Skeletal muscle tissue (tissue), 3 donors: ENCODE measurements at regions not wholly inside any gene's neighbourhood (a gene's known extent, or its start where the extent isn't known, plus 50 kb on each side); places are given as distances from the start of the nearest gene placed in this dataset.

Experiments
- H3K27ac ChIP-seq: one replicate; pipeline ENCODE4 v1.7.0; 2013; ENCODE audit warnings: mild to moderate bottlenecking, low read depth, low read length, inconsistent platforms
- H3K27me3 ChIP-seq, 3 donors: one replicate each; pipeline ENCODE4 v1.7.0; 2013; ENCODE audit warnings: low read length in 3 of 3; ENCODE audit not compliant: control insufficient read depth in 3 of 3, insufficient read depth in 3 of 3
- H3K36me3 ChIP-seq, 3 donors: one replicate each; pipeline ENCODE4 v1.7.0; 2013; ENCODE audit warnings: low read length in 3 of 3; ENCODE audit not compliant: control insufficient read depth in 3 of 3, insufficient read depth in 3 of 3
- H3K4me1 ChIP-seq, 3 donors: one replicate each; pipeline ENCODE4 v1.7.0; 2013; ENCODE audit warnings: low read length in 3 of 3, mild to moderate bottlenecking in 3 of 3; ENCODE audit not compliant: control insufficient read depth in 3 of 3, insufficient read depth in 3 of 3
- H3K4me3 ChIP-seq, 3 donors: one replicate each; pipeline ENCODE4 v1.7.0; 2013; ENCODE audit warnings: low read length in 3 of 3
- H3K9ac ChIP-seq, 3 donors: one replicate each; pipeline ENCODE4 v1.7.0; 2013; ENCODE audit warnings: low read length in 3 of 3, mild to moderate bottlenecking in 3 of 3, moderate library complexity in 2 of 3, low read depth in 1 of 3
- H3K9me3 ChIP-seq, 3 donors: one replicate each; pipeline ENCODE4 v1.7.0; 2013; ENCODE audit warnings: low read length in 3 of 3; ENCODE audit not compliant: control insufficient read depth in 3 of 3
- donor health status: Osteomylitis.

- Histone ChIP-seq H3K9me3 (peaks cover 0 to 3% (median 0%) of the 10 kb centered on the region in 3 donors), H3K9ac (no peak overlapping the region), H3K27ac (no peak overlapping the region), H3K4me1 (no peaks in the 10 kb centered on the region), H3K4me3 (no peak overlapping the region), H3K27me3 (no peaks in the 10 kb centered on the region), H3K36me3 (no peaks in the 10 kb centered on the region)
These were observed 365.3 kb upstream of the CLINT1 start for GRCh38 chr5:158224253-158224652.

GRCh38 chr5:158223054-158223600 lies 364.2 kb upstream of the CLINT1 start:
- no peak overlapping the region for H3K4me3 ChIP-seq
- no peaks in the 10 kb centered on the region for H3K27me3 ChIP-seq
- no peak overlapping the region for H3K9ac ChIP-seq
- H3K9me3 ChIP-seq, result peaks cover 0 to 3% (median 0%) of the 10 kb centered on the region in 3 donors
- no peaks in the 10 kb centered on the region for H3K4me1 ChIP-seq
- H3K27ac ChIP-seq, result no peak overlapping the region
- H3K36me3 ChIP-seq, result no peaks in the 10 kb centered on the region

DNA sequence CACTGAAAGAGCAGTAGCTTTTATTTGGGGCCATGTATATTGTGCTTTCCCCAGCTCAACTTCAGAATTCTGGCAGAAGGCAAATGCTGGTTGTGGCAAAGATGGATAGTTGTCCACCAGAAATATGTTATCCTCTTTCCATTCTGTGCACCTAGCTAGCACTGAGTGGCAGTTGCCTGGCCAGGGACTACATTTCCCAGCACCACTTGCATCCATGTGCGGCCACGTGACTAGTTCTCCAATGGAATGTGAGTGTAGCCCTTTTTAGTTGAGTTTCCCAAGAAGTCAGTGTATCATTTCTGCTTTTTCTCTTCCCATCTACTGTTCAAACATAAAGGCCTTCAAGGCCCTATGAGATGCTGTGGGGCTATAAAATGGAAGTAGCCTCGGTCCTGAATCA lies 354.0 kb upstream of the CLINT1 start:
- H3K9ac ChIP-seq, result no peak overlapping the region
- peaks cover 0 to 4% (median 3%) of the 10 kb centered on the region in 3 donors for H3K4me1 ChIP-seq
- no peak overlapping the region for H3K4me3 ChIP-seq
- no peaks in the 10 kb centered on the region for H3K36me3 ChIP-seq
- H3K27me3 ChIP-seq, result no peaks in the 10 kb centered on the region
- H3K9me3 ChIP-seq, result no peaks in the 10 kb centered on the region
- H3K27ac ChIP-seq, result no peak overlapping the region

DNA sequence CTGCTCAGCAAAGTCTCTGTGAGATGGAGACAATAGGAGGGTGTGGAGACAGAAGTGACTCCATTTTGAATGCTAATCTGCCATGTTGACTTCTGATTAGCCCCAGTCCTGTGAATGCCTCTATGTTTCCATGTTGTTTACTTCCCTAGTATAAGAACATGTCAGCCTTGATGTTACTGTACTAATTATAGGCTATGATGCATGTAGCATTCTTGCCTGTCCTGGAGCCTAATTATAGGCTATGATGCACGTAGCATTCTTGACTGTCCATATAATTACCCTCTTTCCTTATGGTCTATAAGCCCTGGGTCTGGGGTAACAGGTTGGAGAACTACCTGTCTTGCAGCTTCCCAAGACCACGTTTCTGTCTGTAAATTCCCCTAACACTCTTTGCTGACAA lies 353.3 kb upstream of the CLINT1 start:
- Histone ChIP-seq H3K27me3 (no peaks in the 10 kb centered on the region), H3K4me1 (peaks cover 0 to 4% (median 3%) of the 10 kb centered on the region in 3 donors), H3K27ac (no peak overlapping the region), H3K4me3 (no peak overlapping the region), H3K9ac (no peak overlapping the region), H3K36me3 (no peaks in the 10 kb centered on the region), H3K9me3 (no peaks in the 10 kb centered on the region)

DNA sequence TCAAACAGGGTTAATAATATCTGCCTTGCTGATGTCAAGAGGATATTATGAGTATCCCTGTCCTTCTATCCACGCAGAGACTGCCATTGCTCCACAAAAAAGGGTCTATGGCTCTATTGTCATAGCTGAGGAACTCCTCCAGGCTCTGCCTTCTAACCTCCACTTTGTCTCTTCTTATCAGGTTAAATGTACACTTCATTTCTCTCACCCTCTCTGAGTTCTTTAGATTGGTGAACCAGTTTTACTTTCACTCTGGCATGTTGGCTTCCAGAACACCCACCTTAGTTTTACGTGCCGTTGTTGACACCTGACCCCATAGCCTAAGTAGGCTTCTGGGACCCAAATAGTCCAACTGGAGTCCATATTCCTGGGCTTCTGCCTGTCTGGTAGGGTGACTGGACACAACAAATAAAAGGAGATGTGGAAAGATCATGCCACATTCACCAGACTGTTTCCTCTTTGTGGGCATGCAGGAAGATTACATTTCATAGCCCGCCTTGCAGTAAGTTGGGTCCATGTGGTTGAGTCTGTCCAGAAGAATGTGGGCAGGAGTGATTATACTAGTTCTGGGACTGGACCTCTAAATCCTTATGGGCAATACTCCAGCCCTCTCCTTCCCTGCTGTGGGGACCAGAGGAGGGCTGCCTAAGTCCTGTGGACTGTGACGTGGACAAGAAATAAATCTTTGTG lies 350.4 kb upstream of the CLINT1 start:
- Histone ChIP-seq H3K9ac (no peak overlapping the region), H3K4me1 (peaks cover 0 to 4% (median 3%) of the 10 kb centered on the region in 3 donors), H3K27me3 (no peaks in the 10 kb centered on the region), H3K4me3 (no peak overlapping the region), H3K27ac (no peak overlapping the region), H3K9me3 (no peaks in the 10 kb centered on the region), H3K36me3 (no peaks in the 10 kb centered on the region)

DNA sequence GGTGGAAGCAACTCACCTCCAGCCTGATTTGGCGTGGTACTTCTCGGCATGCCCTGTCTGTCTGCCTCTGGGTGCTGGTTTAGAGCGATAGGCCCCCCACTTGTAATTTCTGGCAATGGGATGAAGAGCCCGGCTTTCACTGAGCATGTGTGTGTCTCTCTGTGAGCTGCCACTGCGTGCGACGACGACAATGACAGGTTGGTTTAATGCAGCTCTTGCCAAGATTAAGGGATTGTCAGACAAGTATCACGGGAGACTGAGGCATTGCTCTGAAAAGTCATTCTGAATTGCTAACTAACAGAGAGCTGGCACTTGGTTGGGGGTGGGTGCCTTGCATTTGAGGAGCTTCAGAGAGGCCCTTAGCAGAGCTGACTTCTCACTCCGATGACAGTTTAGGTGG lies 348.8 kb upstream of the CLINT1 start:
- Histone ChIP-seq H3K4me3 (no peak overlapping the region), H3K9me3 (no peaks in the 10 kb centered on the region), H3K4me1 (peaks cover 0 to 4% (median 3%) of the 10 kb centered on the region in 3 donors), H3K36me3 (no peaks in the 10 kb centered on the region), H3K9ac (no peak overlapping the region), H3K27me3 (no peaks in the 10 kb centered on the region), H3K27ac (no peak overlapping the region)

DNA sequence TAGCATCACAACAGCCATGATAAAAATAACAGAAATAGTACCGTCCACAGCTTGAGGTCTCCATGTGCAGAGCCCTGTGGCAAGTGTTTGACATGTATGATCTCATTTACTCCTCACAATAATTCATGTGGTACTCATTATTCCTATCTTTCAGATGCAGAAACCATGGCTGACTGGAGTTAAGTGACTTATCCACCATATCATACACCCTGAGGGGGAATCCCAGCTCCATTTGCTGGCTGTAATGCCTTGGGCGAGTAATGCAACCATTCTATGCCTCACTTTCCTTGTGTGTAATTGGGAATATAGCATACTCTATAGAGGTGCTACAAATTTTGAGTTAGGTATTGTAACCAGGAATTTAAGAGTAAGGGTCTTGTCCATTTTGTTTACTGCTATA lies 347.0 kb upstream of the CLINT1 start:
- H3K4me1 ChIP-seq, result peaks cover 0 to 3% (median 0%) of the 10 kb centered on the region in 3 donors
- no peak overlapping the region for H3K4me3 ChIP-seq
- no peaks in the 10 kb centered on the region for H3K27me3 ChIP-seq
- no peaks in the 10 kb centered on the region for H3K36me3 ChIP-seq
- no peak overlapping the region for H3K9ac ChIP-seq
- H3K9me3 ChIP-seq, result no peaks in the 10 kb centered on the region
- H3K27ac ChIP-seq, result no peak overlapping the region

DNA sequence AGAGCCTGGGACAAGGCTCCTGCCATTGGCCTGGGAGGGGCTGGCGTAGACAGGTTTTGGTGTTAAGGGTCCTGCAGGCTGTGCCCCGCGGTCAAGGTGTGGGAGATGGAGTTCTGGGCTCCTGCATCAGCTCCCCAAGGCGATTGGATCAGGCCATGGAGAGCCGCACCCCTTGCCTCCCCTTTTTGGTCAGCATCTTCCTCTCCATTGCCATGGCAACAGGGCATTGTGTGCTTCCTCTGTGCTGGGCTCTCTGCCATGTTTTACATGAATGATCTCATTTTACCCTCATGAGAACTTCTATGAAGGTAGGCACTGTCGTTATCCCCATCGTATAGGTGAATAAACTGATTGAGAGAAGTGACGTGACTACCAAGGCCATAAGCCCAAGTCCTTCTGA lies 344.3 kb upstream of the CLINT1 start:
- H3K27me3 ChIP-seq, result no peaks in the 10 kb centered on the region
- H3K4me1 ChIP-seq, result peaks cover 0 to 6% (median 0%) of the 10 kb centered on the region in 3 donors
- H3K27ac ChIP-seq, result no peak overlapping the region
- H3K36me3 ChIP-seq, result no peaks in the 10 kb centered on the region
- no peak overlapping the region for H3K4me3 ChIP-seq
- no peak overlapping the region for H3K9ac ChIP-seq
- H3K9me3 ChIP-seq, result no peaks in the 10 kb centered on the region

DNA sequence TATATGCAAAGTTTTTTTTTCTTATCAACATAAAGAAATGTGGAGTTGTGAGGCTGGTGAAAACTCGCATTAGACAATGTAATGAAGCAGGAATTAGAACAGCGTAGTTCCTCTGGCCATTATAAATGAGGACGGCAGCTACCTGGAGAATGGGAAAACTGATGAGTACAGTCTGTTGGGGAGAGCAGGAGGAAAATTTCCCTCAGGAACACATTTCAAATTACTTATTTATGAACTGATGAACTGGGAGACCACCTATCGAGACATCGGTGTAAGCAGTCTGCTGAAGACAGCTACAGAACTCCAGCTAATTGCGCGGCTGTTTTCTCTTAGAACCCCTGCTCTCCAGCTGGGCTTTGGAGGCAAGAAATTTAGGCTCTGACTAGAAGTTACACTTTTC lies 343.9 kb upstream of the CLINT1 start:
- H3K27me3 ChIP-seq, result no peaks in the 10 kb centered on the region
- peaks cover 0 to 6% (median 0%) of the 10 kb centered on the region in 3 donors for H3K4me1 ChIP-seq
- H3K4me3 ChIP-seq, result no peak overlapping the region
- no peaks in the 10 kb centered on the region for H3K36me3 ChIP-seq
- no peaks in the 10 kb centered on the region for H3K9me3 ChIP-seq
- H3K27ac ChIP-seq, result no peak overlapping the region
- H3K9ac ChIP-seq, result no peak overlapping the region

DNA sequence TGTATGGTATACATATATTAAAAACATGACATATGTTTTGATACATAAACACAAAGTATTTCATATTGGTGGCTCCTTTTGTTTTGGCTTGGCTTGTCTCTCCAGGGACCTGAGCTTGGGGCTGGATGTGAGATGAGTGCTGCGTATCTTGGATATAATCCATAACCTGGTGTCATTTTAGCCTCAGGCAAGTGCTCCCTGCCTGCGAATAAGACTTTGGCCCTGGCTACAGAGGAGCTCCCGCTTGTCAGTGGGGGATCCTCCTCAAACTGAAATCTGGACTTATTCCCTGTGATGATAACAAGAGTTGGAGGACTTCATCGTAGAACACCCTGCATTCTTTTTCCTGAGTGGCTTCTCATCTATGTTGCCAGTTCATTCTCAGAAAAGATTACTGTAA lies 341.7 kb upstream of the CLINT1 start:
- H3K36me3 ChIP-seq, result no peaks in the 10 kb centered on the region
- no peaks in the 10 kb centered on the region for H3K27me3 ChIP-seq
- no peaks in the 10 kb centered on the region for H3K9me3 ChIP-seq
- no peak overlapping the region for H3K27ac ChIP-seq
- H3K4me1 ChIP-seq, result peaks cover 0 to 6% (median 0%) of the 10 kb centered on the region in 3 donors
- no peak overlapping the region for H3K9ac ChIP-seq
- no peak overlapping the region for H3K4me3 ChIP-seq
